ENCODE measurements at regions not wholly inside any gene's neighbourhood (a gene's known extent, or its start where the extent isn't known, plus 50 kb on each side); places are given as distances from the start of the nearest gene placed in this dataset.

DNA sequence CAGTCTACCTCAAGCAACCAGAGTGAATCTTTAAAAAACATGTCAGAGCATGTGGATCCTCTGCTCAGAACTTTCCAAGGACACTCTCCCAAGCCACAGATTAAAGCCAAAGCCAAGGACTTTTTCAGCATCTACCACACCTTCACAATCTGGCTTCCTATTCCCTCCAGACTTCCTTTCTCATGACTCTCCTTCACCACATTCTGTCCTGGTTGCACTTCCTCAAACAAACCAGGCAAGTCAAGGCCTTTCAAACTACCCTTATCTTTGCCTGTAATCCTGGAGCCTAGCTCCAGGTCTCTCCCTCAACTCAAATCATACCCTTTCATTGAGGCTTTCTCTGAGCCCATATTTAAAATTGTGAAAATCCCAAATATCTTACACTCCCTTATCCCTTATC is 191.6 kb upstream of the GALNTL6 start:
- TF ChIP-seq, protein P1, sequence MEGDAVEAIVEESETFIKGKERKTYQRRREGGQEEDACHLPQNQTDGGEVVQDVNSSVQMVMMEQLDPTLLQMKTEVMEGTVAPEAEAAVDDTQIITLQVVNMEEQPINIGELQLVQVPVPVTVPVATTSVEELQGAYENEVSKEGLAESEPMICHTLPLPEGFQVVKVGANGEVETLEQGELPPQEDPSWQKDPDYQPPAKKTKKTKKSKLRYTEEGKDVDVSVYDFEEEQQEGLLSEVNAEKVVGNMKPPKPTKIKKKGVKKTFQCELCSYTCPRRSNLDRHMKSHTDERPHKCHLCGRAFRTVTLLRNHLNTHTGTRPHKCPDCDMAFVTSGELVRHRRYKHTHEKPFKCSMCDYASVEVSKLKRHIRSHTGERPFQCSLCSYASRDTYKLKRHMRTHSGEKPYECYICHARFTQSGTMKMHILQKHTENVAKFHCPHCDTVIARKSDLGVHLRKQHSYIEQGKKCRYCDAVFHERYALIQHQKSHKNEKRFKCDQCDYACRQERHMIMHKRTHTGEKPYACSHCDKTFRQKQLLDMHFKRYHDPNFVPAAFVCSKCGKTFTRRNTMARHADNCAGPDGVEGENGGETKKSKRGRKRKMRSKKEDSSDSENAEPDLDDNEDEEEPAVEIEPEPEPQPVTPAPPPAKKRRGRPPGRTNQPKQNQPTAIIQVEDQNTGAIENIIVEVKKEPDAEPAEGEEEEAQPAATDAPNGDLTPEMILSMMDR (IDR thresholded peaks at IDR 0.05; ENCODE audit: insufficient read depth, low read depth, low read length), result no peak
- TF ChIP-seq EZH2 (IDR thresholded peaks at IDR 0.05; ENCODE audit: insufficient read depth, low read length), result no peak

Data from astrocyte (in vitro differentiated cells and primary cell).